Ramos (cell line): ENCODE measurements at regions not wholly inside any gene's neighbourhood (a gene's known extent, or its start where the extent isn't known, plus 50 kb on each side); places are given as distances from the start of the nearest gene placed in this dataset.

Experiments used
- in situ Hi-C: fragments of 300-500 bp; cut with MboI; formaldehyde crosslinking; loops from one replicate; pipeline ENCODE4 v1.14.3; 2022; ENCODE audit warnings: low sequenced_read_pairs; ENCODE audit not compliant: unreplicated experiment

- in situ Hi-C loops = no loop called here
Observed at GRCh38 chrX:39921838-39922237, 175.9 kb downstream of the BCOR start.

GRCh38 chrX:39922488-39922887 lies 175.3 kb downstream of the BCOR start:
- in situ Hi-C loops = no loop called here

DNA sequence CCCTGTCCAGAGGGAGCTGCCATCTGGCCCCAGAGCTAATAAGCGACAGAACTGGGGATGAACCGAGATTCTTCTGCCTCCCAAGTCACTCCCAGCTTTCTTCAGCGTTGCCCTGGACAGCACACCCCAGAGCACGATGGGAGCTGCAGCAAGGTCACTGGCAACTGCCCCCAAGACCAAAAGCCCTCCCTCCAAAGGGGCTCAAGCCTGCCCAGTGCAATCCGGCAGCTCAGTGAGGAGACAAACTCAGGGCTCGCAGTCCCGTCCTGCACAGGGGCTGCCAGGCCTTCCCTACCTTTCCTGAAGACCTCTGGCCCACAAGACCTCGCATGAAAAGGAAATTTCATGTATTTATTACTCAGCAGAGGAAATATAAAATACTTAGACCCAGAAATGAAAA lies 174.8 kb downstream of the BCOR start:
- in situ Hi-C loops = no loop called here

GRCh38 chrX:39927380-39927779 lies 170.4 kb downstream of the BCOR start:
- in situ Hi-C loops = no loop called here

GRCh38 chrX:39928704-39929378 lies 168.9 kb downstream of the BCOR start:
- in situ Hi-C loops = no loop called here

GRCh38 chrX:39929379-39930025 lies 168.3 kb downstream of the BCOR start:
- in situ Hi-C loops = no loop called here

GRCh38 chrX:39930786-39931528 lies 166.8 kb downstream of the BCOR start:
- in situ Hi-C loops = no loop called here

GRCh38 chrX:39931529-39932282 lies 166.1 kb downstream of the BCOR start:
- in situ Hi-C loops = no loop called here

DNA sequence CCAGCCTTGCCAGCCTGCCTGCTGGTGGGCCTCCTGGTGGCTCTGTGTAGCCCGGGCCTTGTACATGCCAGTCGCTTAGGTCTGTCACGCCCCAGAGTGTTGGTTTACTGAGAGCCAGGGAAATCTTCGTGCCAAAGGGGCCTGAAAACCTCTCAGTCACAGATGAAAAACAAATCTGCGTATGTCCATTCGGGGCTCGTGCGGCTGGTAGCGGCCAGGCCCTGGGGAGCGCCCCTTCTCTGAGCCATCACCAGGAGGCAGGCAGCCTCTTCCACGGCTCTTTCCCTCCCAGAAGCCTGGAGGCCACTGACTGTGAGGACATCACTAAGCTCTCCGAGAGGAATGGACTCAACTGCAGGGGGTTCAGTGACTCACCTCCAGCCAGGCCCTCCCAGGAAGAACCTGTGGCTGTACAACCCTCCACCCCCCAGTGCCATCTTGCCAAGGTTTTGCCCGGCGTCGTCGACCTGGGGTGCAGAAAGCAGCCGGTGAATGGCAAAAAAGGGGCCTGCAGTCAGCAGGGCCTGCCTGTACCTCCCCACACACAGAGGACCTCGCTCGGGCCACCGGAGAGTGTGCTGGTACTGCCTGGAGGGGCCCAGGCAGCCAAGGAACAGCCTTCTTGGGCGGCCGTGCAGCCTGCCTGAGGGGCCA lies 162.2 kb downstream of the BCOR start:
- in situ Hi-C loops = no loop called here

- in situ Hi-C loops = no loop called here
Observed at GRCh38 chrX:39936886-39937770, 160.6 kb downstream of the BCOR start.

DNA sequence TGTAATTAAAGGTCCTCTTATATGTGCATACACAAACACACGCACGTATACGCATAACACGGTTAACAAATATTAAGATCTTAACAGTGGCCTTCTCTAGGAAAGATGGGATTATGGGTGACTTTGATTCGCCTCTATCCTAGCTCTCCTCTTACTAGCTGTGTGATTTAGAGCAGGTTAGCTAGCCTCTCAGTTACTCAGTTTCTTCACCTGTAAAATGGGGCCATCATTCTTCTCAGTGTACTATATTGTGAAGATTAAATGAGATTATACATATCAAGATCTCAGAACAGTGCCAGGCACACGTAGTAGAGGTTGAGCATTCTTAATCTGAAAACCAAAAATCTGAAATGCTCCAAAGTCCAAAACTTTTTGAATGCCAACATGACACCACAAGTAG lies 159.3 kb downstream of the BCOR start:
- in situ Hi-C loops = no loop called here

- in situ Hi-C loops = no loop called here
Observed at GRCh38 chrX:39939678-39940077, 158.1 kb downstream of the BCOR start.

DNA sequence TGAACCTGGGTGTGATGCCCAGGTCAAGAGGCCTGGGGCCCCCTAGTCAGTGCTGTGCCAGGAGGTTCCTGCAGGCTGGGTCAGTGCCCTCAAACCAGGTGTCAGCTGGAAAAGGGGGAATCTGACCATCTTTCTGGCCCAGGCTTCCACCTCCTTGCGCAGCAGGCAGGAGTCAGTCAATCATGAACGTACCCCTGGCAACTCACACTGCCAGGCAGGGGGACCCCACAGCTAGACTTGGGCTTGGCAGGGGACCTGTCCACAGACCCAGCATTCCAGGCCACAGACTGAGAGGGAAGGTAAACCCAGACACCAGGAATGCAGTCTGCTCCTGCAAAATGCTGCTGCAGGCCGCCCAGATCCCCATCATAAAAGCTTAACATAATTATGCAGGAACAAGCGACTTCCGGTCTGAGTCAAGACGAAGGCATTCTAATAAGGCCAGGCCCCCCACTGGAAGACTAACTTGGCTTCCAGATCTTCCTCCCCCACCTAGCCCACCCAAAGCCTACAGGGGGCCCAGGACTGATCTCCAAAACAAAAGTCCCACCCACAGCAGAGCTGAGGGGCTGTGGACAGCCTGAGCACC lies 156.3 kb downstream of the BCOR start:
- in situ Hi-C loops = no loop called here

DNA sequence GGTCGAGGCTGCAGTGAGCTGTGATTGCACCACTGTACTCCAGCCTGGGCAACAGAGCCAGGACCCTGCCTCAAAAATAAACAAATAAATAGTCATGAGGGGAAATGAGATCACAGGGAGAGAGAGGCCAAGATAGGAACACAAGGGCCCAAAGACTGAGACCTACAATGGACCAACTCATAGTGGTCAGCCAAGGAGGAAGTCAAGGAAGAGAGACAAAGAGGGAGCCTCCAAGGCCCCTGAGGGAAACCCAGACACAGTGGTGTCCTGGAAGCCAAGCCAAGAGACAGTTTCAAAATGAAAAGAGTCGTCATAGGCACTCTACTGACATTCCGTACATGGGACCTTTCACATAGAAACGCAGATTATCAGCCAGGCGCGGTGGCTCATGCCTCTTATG lies 153.3 kb downstream of the BCOR start:
- in situ Hi-C loops = no loop called here

DNA sequence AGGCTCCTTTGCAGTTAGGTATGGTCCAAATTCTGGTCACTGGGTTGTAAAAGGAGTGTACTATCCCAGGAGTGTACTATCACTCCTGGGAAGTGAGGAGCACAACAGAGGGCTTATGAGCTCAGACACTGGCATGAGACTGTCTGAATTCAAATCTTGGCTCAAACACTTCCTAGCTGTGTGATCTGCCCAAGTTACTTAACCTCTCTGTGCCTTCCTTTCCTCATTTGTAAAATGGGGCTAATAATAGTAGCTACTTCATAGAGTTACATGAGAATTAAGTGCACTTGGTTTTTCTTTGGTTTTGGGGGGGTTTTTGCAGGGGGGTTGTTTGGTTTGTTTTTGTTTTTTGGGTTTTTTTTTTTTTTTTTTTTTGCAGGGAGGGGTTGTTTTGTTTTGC lies 152.0 kb downstream of the BCOR start:
- in situ Hi-C loops = no loop called here

GRCh38 chrX:39946822-39947221 lies 150.9 kb downstream of the BCOR start:
- in situ Hi-C loops = no loop called here

- in situ Hi-C loops = no loop called here
Observed at GRCh38 chrX:39948582-39948981, 149.2 kb downstream of the BCOR start.

GRCh38 chrX:39950018-39950688 lies 147.6 kb downstream of the BCOR start:
- in situ Hi-C loops = no loop called here
